Neural progenitor cell (in vitro differentiated cells): ENCODE measurements at regions not wholly inside any gene's neighbourhood (a gene's known extent, or its start where the extent isn't known, plus 50 kb on each side); places are given as distances from the start of the nearest gene placed in this dataset.
"Not testable (repeated sequence)": the region's sequence is repeated elsewhere in the genome, so short reads cannot be mapped to it uniquely, and the experiment has no call there.

ENCODE experiments used
- EZH2 ChIP-seq: fragments of 200-600 bp; sonication (generic); IDR thresholded peaks from 2 replicates; pipeline ENCODE4 v1.6.1; 2017; ENCODE audit warnings: antibody characterized with exemption, mild to moderate bottlenecking, moderate library complexity
- TF ChIP-seq, protein P1 (sequence below): fragments of 200-600 bp; sonication (generic); IDR thresholded peaks from 2 replicates; pipeline ENCODE4 v1.5.1; 2017; ENCODE audit warnings: antibody characterized with exemption, mild to moderate bottlenecking

DNA sequence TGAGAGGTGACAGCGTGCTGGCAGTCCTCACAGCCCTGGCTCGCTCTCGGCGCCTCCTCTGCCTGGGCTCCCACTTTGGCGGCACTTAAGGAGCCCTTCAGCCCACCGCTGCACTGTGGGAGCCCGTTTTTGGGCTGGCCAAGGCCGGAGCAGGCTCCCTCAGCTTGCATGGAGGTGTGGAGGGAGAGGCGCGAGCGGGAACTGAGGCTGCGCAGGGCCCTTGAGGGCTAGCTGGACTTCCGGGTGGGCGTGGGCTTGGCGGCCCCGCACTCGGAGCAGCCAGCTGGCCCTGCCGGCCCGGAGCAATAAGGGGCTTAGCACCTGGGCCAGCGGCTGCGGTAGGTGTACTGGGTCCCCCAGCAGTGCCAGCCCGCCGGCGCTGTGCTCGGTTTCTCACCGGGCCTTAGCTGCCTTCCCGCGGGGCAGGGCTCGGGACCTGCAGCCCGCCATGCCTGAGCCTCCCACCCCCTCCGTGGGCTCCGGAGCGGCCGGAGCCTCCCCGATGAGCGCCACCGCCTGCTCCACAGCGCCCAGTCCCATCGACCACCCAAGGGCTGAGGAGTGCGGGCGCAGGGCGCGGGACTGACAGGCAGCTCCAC is 401.6 kb upstream of the LMO3 start:
- TF ChIP-seq, protein P1, sequence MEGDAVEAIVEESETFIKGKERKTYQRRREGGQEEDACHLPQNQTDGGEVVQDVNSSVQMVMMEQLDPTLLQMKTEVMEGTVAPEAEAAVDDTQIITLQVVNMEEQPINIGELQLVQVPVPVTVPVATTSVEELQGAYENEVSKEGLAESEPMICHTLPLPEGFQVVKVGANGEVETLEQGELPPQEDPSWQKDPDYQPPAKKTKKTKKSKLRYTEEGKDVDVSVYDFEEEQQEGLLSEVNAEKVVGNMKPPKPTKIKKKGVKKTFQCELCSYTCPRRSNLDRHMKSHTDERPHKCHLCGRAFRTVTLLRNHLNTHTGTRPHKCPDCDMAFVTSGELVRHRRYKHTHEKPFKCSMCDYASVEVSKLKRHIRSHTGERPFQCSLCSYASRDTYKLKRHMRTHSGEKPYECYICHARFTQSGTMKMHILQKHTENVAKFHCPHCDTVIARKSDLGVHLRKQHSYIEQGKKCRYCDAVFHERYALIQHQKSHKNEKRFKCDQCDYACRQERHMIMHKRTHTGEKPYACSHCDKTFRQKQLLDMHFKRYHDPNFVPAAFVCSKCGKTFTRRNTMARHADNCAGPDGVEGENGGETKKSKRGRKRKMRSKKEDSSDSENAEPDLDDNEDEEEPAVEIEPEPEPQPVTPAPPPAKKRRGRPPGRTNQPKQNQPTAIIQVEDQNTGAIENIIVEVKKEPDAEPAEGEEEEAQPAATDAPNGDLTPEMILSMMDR = not testable (repeated sequence)
- TF ChIP-seq EZH2 = not testable (repeated sequence)
